Fibroblast of lung (primary cell): ENCODE measurements at regions not wholly inside any gene's neighbourhood (a gene's known extent, or its start where the extent isn't known, plus 50 kb on each side); places are given as distances from the start of the nearest gene placed in this dataset.

Source experiments
- EZH2 ChIP-seq: IDR thresholded peaks from 2 replicates; pipeline ENCODE4 v1.5.1; 2012; ENCODE audit warnings: low read length, control low read depth, mild to moderate bottlenecking; ENCODE audit errors: missing control alignments
- TF ChIP-seq, protein P1 (sequence below), 2 donors: IDR thresholded peaks in 1 of 2; conservative IDR thresholded peaks in 1 of 2; 1 replicate in 1 of 2; 2 replicates in 1 of 2; pipeline ENCODE4 v1.5.1; 2011 to 2012; ENCODE audit warnings: low read length in 2 of 2, control low read depth in 1 of 2, inconsistent platforms in 1 of 2, low read depth in 1 of 2, mild to moderate bottlenecking in 1 of 2

DNA sequence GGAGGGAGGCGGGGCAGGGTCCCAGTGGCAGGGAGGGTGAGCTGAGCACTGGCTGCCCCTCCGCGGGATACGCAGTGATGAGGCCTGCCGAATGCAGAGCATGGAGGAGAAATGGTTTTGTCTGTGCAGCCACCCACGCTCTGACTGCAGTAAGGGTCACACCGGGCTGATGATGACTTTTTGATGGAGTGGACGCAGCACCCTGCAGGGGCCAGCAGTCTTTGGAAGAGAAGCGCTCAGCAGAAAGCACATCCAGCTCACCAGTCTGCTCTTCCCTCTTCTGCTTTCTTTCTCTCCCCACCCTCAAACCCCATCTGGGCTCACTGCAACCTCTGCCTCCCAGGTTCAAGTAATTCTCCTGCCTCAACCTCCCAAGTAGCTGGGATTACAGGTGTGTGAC, 61.9 kb upstream of the ATP1A1 start:
- TF ChIP-seq, protein P1, sequence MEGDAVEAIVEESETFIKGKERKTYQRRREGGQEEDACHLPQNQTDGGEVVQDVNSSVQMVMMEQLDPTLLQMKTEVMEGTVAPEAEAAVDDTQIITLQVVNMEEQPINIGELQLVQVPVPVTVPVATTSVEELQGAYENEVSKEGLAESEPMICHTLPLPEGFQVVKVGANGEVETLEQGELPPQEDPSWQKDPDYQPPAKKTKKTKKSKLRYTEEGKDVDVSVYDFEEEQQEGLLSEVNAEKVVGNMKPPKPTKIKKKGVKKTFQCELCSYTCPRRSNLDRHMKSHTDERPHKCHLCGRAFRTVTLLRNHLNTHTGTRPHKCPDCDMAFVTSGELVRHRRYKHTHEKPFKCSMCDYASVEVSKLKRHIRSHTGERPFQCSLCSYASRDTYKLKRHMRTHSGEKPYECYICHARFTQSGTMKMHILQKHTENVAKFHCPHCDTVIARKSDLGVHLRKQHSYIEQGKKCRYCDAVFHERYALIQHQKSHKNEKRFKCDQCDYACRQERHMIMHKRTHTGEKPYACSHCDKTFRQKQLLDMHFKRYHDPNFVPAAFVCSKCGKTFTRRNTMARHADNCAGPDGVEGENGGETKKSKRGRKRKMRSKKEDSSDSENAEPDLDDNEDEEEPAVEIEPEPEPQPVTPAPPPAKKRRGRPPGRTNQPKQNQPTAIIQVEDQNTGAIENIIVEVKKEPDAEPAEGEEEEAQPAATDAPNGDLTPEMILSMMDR (conservative IDR thresholded peaks at IDR 0.05 in 1 of 2, IDR thresholded peaks at IDR 0.05 in 1 of 2; ENCODE audit: low read depth in 1 of 2, low read length in 2 of 2), result no peak
- no peak for TF ChIP-seq EZH2
